ENCODE measurements at regions not wholly inside any gene's neighbourhood (a gene's known extent, or its start where the extent isn't known, plus 50 kb on each side); places are given as distances from the start of the nearest gene placed in this dataset.
"Not testable (repeated sequence)": the region's sequence is repeated elsewhere in the genome, so short reads cannot be mapped to it uniquely, and the experiment has no call there.

DNA sequence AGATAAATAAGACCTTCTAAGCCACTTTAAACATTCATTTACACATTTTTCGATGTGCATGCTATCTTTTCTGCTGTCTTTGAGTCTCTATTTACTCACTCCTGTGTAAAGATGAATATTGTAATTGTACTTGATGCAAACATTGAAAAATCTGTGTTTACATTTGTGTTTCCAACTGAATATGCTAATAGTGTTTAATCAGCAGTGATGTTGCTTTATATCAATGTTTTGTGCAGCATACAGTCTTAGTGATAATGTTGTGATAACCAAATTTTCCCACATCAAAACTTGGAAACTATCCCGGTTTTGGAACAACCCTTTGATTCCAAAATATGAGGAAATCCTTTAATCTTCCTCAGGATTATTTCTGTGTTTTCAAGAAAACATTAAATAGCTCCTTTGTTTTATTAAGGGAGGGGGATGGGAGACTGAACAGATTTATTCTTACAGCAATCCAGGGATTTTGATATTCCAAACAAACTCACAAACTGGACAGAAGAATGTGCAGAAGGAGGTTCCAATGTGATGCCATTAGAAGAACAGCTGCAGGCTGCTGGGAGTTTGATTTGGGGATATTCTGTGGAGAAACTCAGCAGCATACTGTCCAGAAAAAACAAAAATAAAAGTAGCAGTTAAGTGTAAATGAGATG lies 248.0 kb downstream of the S1PR1 start:
- Mint-ChIP-seq H3K27ac (no peak overlapping the region), H3K27me3 (ENCODE audit: low read depth) (peaks cover 13% of the 10 kb centered on the region), H3K36me3 (ENCODE audit: low read depth) (no peaks in the 10 kb centered on the region), H3K9me3 (peaks cover 8% of the 10 kb centered on the region), H3K4me1 (ENCODE audit: low read depth) (no peaks in the 10 kb centered on the region), H3K4me3 (no peak overlapping the region)

DNA sequence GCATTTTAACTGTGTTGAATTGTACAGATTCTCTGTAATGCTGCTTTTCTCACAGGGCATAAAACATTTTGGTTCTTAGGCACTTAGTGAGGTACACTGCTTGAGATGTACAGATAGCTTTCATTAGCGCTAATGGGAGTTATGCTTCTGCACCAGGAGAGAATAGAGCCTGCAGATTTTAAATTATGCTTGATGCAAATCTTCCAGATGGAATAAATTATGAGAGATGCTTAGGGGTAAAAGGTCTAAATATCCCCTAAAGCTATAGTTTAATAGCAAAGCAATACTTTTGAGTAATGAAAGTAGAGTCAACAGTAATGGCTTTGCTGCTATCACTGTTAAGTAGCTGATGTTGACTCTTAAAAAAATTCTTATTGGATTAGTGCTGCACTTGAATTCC lies 248.9 kb downstream of the S1PR1 start:
- no peaks in the 10 kb centered on the region for H3K36me3 Mint-ChIP-seq (ENCODE audit: low read depth)
- H3K4me3 Mint-ChIP-seq, result no peak overlapping the region
- peaks cover 8% of the 10 kb centered on the region for H3K9me3 Mint-ChIP-seq
- no peak overlapping the region for H3K27ac Mint-ChIP-seq
- no peaks in the 10 kb centered on the region for H3K4me1 Mint-ChIP-seq (ENCODE audit: low read depth)
- peaks cover 14% of the 10 kb centered on the region for H3K27me3 Mint-ChIP-seq (ENCODE audit: low read depth)

DNA sequence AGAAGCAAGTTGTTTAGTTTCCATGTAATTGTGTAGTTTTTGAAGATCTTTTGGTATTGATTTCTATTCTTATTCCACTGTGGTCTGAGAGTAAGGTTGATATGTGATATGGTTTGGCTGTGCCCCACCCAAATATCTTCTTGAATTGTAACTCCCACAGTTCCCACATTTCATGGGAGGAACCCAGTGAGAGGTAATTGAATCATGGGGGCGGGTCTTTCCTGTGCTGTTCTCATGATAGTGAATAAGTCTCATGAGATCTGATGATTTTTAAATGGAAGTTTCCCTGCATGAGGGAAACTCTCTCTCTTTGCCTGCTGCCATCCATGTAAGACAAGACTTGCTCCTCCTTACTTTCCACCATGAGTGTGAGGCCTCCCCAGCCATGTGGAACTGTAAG lies 255.3 kb downstream of the S1PR1 start:
- H3K36me3 Mint-ChIP-seq (ENCODE audit: low read depth); H3K4me1 Mint-ChIP-seq (ENCODE audit: low read depth); H3K9me3 Mint-ChIP-seq; H3K4me3 Mint-ChIP-seq; H3K27ac Mint-ChIP-seq: not testable (repeated sequence)
- H3K27me3 Mint-ChIP-seq (ENCODE audit: low read depth), result peaks cover 17% of the 10 kb centered on the region

- H3K27ac Mint-ChIP-seq; H3K9me3 Mint-ChIP-seq; H3K36me3 Mint-ChIP-seq (ENCODE audit: low read depth); H3K4me3 Mint-ChIP-seq; H3K4me1 Mint-ChIP-seq (ENCODE audit: low read depth): not testable (repeated sequence)
- H3K27me3 Mint-ChIP-seq (ENCODE audit: low read depth), result peaks cover 11% of the 10 kb centered on the region
Measured at GRCh38 chr1:101493920-101494319, 257.1 kb downstream of the S1PR1 start.

GRCh38 chr1:101496109-101496508 lies 259.3 kb downstream of the S1PR1 start:
- H3K36me3 Mint-ChIP-seq (ENCODE audit: low read depth), result no peaks in the 10 kb centered on the region
- H3K4me3 Mint-ChIP-seq, result no peak overlapping the region
- H3K9me3 Mint-ChIP-seq, result no peaks in the 10 kb centered on the region
- H3K27me3 Mint-ChIP-seq (ENCODE audit: low read depth), result peaks cover 7% of the 10 kb centered on the region
- no peak overlapping the region for H3K27ac Mint-ChIP-seq
- no peaks in the 10 kb centered on the region for H3K4me1 Mint-ChIP-seq (ENCODE audit: low read depth)

GRCh38 chr1:101497881-101498559 lies 261.2 kb downstream of the S1PR1 start:
- no peaks in the 10 kb centered on the region for H3K4me1 Mint-ChIP-seq (ENCODE audit: low read depth)
- no peak overlapping the region for H3K27ac Mint-ChIP-seq
- no peaks in the 10 kb centered on the region for H3K27me3 Mint-ChIP-seq (ENCODE audit: low read depth)
- no peak overlapping the region for H3K4me3 Mint-ChIP-seq
- no peaks in the 10 kb centered on the region for H3K36me3 Mint-ChIP-seq (ENCODE audit: low read depth)
- no peaks in the 10 kb centered on the region for H3K9me3 Mint-ChIP-seq

GRCh38 chr1:101504106-101504505 lies 267.3 kb downstream of the S1PR1 start:
- H3K9me3 Mint-ChIP-seq; H3K4me1 Mint-ChIP-seq (ENCODE audit: low read depth); H3K27ac Mint-ChIP-seq; H3K4me3 Mint-ChIP-seq; H3K36me3 Mint-ChIP-seq (ENCODE audit: low read depth); H3K27me3 Mint-ChIP-seq (ENCODE audit: low read depth): not testable (repeated sequence)

DNA sequence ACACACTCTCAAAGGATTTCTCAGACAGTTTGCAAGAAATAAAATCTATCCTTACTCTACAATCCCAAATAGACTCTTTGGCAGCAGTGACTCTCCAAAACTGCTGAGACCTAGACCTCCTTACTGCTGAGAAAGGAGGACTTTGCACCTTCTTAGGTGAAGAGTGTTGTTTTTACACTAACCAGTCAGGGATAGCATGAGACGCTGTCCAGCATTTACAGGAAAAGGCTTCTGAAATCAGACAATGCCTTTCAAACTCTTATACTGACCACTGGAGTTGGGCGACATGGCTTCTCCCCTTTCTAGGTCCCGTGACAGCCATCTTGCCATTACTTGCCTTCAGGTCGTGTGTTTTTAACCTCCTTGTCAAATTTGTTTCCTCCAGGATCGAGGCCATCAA lies 268.4 kb downstream of the S1PR1 start:
- H3K4me3 Mint-ChIP-seq; H3K36me3 Mint-ChIP-seq (ENCODE audit: low read depth); H3K9me3 Mint-ChIP-seq; H3K27ac Mint-ChIP-seq; H3K4me1 Mint-ChIP-seq (ENCODE audit: low read depth): not testable (repeated sequence)
- peaks cover 16% of the 10 kb centered on the region for H3K27me3 Mint-ChIP-seq (ENCODE audit: low read depth)

- H3K27me3 Mint-ChIP-seq (ENCODE audit: low read depth), result peaks cover 21% of the 10 kb centered on the region
- no peaks in the 10 kb centered on the region for H3K36me3 Mint-ChIP-seq (ENCODE audit: low read depth)
- no peak overlapping the region for H3K27ac Mint-ChIP-seq
- no peaks in the 10 kb centered on the region for H3K9me3 Mint-ChIP-seq
- no peaks in the 10 kb centered on the region for H3K4me1 Mint-ChIP-seq (ENCODE audit: low read depth)
- no peak overlapping the region for H3K4me3 Mint-ChIP-seq
Measured at GRCh38 chr1:101506541-101507164, 269.8 kb downstream of the S1PR1 start.

- Mint-ChIP-seq H3K36me3 (ENCODE audit: low read depth) (no peaks in the 10 kb centered on the region), H3K9me3 (no peaks in the 10 kb centered on the region), H3K27me3 (ENCODE audit: low read depth) (peaks cover 21% of the 10 kb centered on the region), H3K4me3 (no peak overlapping the region), H3K27ac (no peak overlapping the region), H3K4me1 (ENCODE audit: low read depth) (no peaks in the 10 kb centered on the region)
Measured at GRCh38 chr1:101507547-101507971, 270.7 kb downstream of the S1PR1 start.

GRCh38 chr1:101508913-101509312 lies 272.1 kb downstream of the S1PR1 start:
- H3K36me3 Mint-ChIP-seq (ENCODE audit: low read depth), result no peaks in the 10 kb centered on the region
- H3K27me3 Mint-ChIP-seq (ENCODE audit: low read depth), result peaks cover 21% of the 10 kb centered on the region
- H3K4me1 Mint-ChIP-seq (ENCODE audit: low read depth), result no peaks in the 10 kb centered on the region
- H3K27ac Mint-ChIP-seq, result no peak overlapping the region
- no peaks in the 10 kb centered on the region for H3K9me3 Mint-ChIP-seq
- H3K4me3 Mint-ChIP-seq, result no peak overlapping the region

- no peaks in the 10 kb centered on the region for H3K36me3 Mint-ChIP-seq (ENCODE audit: low read depth)
- H3K9me3 Mint-ChIP-seq, result no peaks in the 10 kb centered on the region
- H3K27me3 Mint-ChIP-seq (ENCODE audit: low read depth), result peaks cover 17% of the 10 kb centered on the region
- no peaks in the 10 kb centered on the region for H3K4me1 Mint-ChIP-seq (ENCODE audit: low read depth)
- H3K27ac Mint-ChIP-seq, result no peak overlapping the region
- H3K4me3 Mint-ChIP-seq, result no peak overlapping the region
Measured at GRCh38 chr1:101509370-101509769, 272.6 kb downstream of the S1PR1 start.

- Mint-ChIP-seq H3K4me1 (ENCODE audit: low read depth) (no peaks in the 10 kb centered on the region), H3K4me3 (no peak overlapping the region)
Measured at GRCh38 chr1:101511202-101511891, 274.5 kb downstream of the S1PR1 start.

DNA sequence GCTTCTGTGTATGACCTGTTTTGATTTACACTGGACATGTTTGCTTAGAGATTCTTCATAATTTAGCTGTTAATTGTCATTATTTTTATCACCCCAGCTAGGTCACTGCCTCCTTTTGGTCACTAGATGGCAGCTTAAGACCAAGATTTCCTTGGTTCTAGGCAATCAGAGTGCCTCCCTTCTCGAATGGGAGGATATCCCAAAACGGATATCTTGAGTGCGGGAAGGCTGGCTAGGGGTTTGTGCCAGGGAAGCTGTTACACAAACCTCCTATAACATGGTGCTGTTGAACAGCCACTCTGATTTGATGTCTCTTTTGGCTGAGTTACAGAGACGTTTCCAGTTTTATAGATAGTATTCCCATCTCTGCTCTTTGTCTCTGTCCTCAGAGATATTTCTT lies 283.5 kb downstream of the S1PR1 start:
- Mint-ChIP-seq H3K9me3 (peaks cover 5% of the 10 kb centered on the region), H3K27me3 (ENCODE audit: low read depth) (peaks cover 15% of the 10 kb centered on the region), H3K4me1 (ENCODE audit: low read depth) (peaks cover 2% of the 10 kb centered on the region), H3K36me3 (ENCODE audit: low read depth) (no peaks in the 10 kb centered on the region), H3K4me3 (no peak overlapping the region), H3K27ac (no peak overlapping the region)

More at GRCh38 chr1:101511202-101511891, 274.5 kb downstream of the S1PR1 start:
- peaks cover under 1% of the 10 kb centered on the region for H3K9me3 Mint-ChIP-seq
- no peaks in the 10 kb centered on the region for H3K36me3 Mint-ChIP-seq (ENCODE audit: low read depth)
- H3K27ac Mint-ChIP-seq, result no peak overlapping the region
- peaks cover 24% of the 10 kb centered on the region for H3K27me3 Mint-ChIP-seq (ENCODE audit: low read depth)

- Mint-ChIP-seq H3K27ac (no peak overlapping the region), H3K9me3 (no peaks in the 10 kb centered on the region), H3K36me3 (ENCODE audit: low read depth) (no peaks in the 10 kb centered on the region), H3K27me3 (ENCODE audit: low read depth) (peaks cover 13% of the 10 kb centered on the region), H3K4me3 (no peak overlapping the region), H3K4me1 (ENCODE audit: low read depth) (peaks cover 2% of the 10 kb centered on the region)
Measured at GRCh38 chr1:101522486-101522885, 285.7 kb downstream of the S1PR1 start.
